HCT116 (cell line): ENCODE measurements at regions not wholly inside any gene's neighbourhood (a gene's known extent, or its start where the extent isn't known, plus 50 kb on each side); places are given as distances from the start of the nearest gene placed in this dataset.

Experiments used
- ATAC-seq: fragments of 200-7000 bp; cut with Tn5 transposase; 2 replicates; pipeline ENCODE4 v1.9.1; 2020; ENCODE audit warnings: mild to moderate bottlenecking, moderate library complexity
- BruUV-seq: library from RNA; stranded (reverse); fragments of 400-500 nt; replicated peaks from 2 replicates; lab custom pipeline; 2021; lab: Mats Ljungman, UMichigan
- CTCF ChIA-PET: fragments of 300-600 bp; sonication (Branson Sonifier 250); formaldehyde crosslinking; loops from one replicate; lab custom pipeline; 2021; ENCODE audit warnings: antibody characterized with exemption; lab: Charles Lee
- POLR2A ChIA-PET: fragments of 300-600, 350-600 bp; sonication (Branson Sonifier 250); formaldehyde crosslinking; loops from one replicate; lab custom pipeline; 2021; ENCODE audit warnings: antibody characterized with exemption; lab: Charles Lee
- RAD21 ChIA-PET, 2 experiments: fragments of 300-600 bp; sonication (Branson Sonifier 250); formaldehyde crosslinking; loops; one replicate each; lab custom pipeline; 2023; ENCODE audit warnings: low total read pairs in 2 of 2; ENCODE audit not compliant: uncharacterized antibody in 2 of 2, unreplicated experiment in 2 of 2, low non-redundant PET in 1 of 2; lab: Charles Lee
- DNase-seq: peaks from one replicate; pipeline ENCODE4 v3.0.0-alpha.2; 2010; ENCODE audit warnings: low read depth, low spot score
- H2AFZ ChIP-seq: fragments of 200-600 bp; shearing (Covaris generic), sonication (generic); 2 replicates; pipeline ENCODE4 v1.6.1; 2017; ENCODE audit warnings: low read depth, mixed run types, mixed read lengths, antibody characterized with exemption, low read length; ENCODE audit not compliant: poor library complexity, severe bottlenecking
- H3K27ac ChIP-seq: 2 replicates; pipeline ENCODE4 v1.5.1; 2012; ENCODE audit warnings: low read depth, low read length
- H3K27me3 ChIP-seq: fragments of 200-600 bp; sonication (generic); 2 replicates; pipeline ENCODE4 v1.6.1; 2016; ENCODE audit warnings: mixed run types, low read length, mixed read lengths; ENCODE audit not compliant: insufficient read depth
- H3K36me3 ChIP-seq, 2 experiments: fragments of 200-500 bp in 1 of 2; fragments of 200-600 bp in 1 of 2; sonication (Bioruptor generic) in 1 of 2; sonication (generic) in 1 of 2; 2 replicates each; pipeline versions ENCODE4 v1.5.1 to v1.6.1; 2014 to 2016; ENCODE audit warnings: low read length in 2 of 2, inconsistent platforms in 1 of 2, mixed read lengths in 1 of 2, mixed run types in 1 of 2; ENCODE audit not compliant: insufficient read depth in 2 of 2, control insufficient read depth in 1 of 2
- H3K4me1 ChIP-seq, 2 experiments: fragments of 200-600 bp in 1 of 2; sonication (generic) in 1 of 2; 2 replicates each; pipeline versions ENCODE4 v1.5.1 to v1.6.1; 2012 to 2017; ENCODE audit warnings: low read length in 2 of 2, inconsistent platforms in 1 of 2, mild to moderate bottlenecking in 1 of 2, mixed read lengths in 1 of 2, mixed run types in 1 of 2, moderate library complexity in 1 of 2; ENCODE audit not compliant: insufficient read depth in 2 of 2, control insufficient read depth in 1 of 2
- H3K4me2 ChIP-seq: fragments of 200-600 bp; sonication (generic); 2 replicates; pipeline ENCODE4 v1.6.1; 2017; ENCODE audit warnings: mixed run types, low read length, mixed read lengths
- H3K4me3 ChIP-seq, 2 experiments: fragments of 200-600 bp in 1 of 2; sonication (generic) in 1 of 2; replicated peaks in 1 of 2; 2 replicates each; pipeline ENCODE4 v1.5.1; 2011 to 2016; ENCODE audit warnings: low read length in 2 of 2, control low read depth in 1 of 2, low read depth in 1 of 2, mild to moderate bottlenecking in 1 of 2, mixed read lengths in 1 of 2, mixed run types in 1 of 2
- H3K79me2 ChIP-seq: fragments of 200-600 bp; sonication (generic); 2 replicates; pipeline ENCODE4 v1.6.1; 2017; ENCODE audit warnings: mild to moderate bottlenecking, mixed run types, low read length, moderate library complexity, mixed read lengths; ENCODE audit not compliant: insufficient read depth
- H3K9ac ChIP-seq: fragments of 200-600 bp; sonication (generic); 2 replicates; pipeline ENCODE4 v1.6.1; 2016; ENCODE audit warnings: low read length, mixed read lengths
- H3K9me2 ChIP-seq: fragments of 200-600 bp; sonication (generic), shearing (Covaris generic); 2 replicates; pipeline ENCODE4 v1.6.1; 2017; ENCODE audit warnings: mixed run types, mild to moderate bottlenecking, moderate library complexity; ENCODE audit not compliant: insufficient read depth
- H3K9me3 ChIP-seq, 2 experiments: fragments of 200-500 bp in 1 of 2; fragments of 200-600 bp in 1 of 2; sonication (Bioruptor generic) in 1 of 2; sonication (generic) in 1 of 2; 2 replicates each; pipeline ENCODE4 v1.6.1; 2014 to 2017; ENCODE audit warnings: low read length in 2 of 2, mixed read lengths in 2 of 2, inconsistent platforms in 1 of 2, low read depth in 1 of 2, mild to moderate bottlenecking in 1 of 2, mixed run types in 1 of 2, moderate library complexity in 1 of 2; ENCODE audit not compliant: control insufficient read depth in 1 of 2, insufficient read depth in 1 of 2
- H4K20me1 ChIP-seq: fragments of 200-600 bp; sonication (generic), shearing (Covaris generic); 2 replicates; pipeline ENCODE4 v1.6.1; 2017; ENCODE audit warnings: mixed run types, mild to moderate bottlenecking, moderate library complexity; ENCODE audit not compliant: insufficient read depth
- EZH2 ChIP-seq: fragments of 200-600 bp; sonication (generic); IDR thresholded peaks from 2 replicates; pipeline ENCODE4 v1.6.1; 2017; ENCODE audit warnings: antibody characterized with exemption, mixed run types
- EZH2phosphoT487 ChIP-seq: fragments of 200-600 bp; IDR thresholded peaks from 2 replicates; pipeline ENCODE4 v1.6.1; 2018; ENCODE audit warnings: antibody characterized with exemption, borderline replicate concordance
- FOSL1 ChIP-seq: IDR thresholded peaks from 2 replicates; pipeline ENCODE4 v1.6.1; 2012; ENCODE audit warnings: low read depth
- JUND ChIP-seq: IDR thresholded peaks from 2 replicates; pipeline ENCODE4 v1.6.1; 2012
- POLR2A ChIP-seq: IDR thresholded peaks from 2 replicates; pipeline ENCODE4 v1.7.0; 2011; ENCODE audit warnings: borderline replicate concordance; ENCODE audit not compliant: insufficient read depth, insufficient read length; ENCODE audit errors: extremely low read depth
- RAD21 ChIP-seq: IDR thresholded peaks from 2 replicates; pipeline ENCODE4 v1.6.1; 2012; ENCODE audit warnings: low read depth, mild to moderate bottlenecking
- SIN3A ChIP-seq: IDR thresholded peaks from 2 replicates; pipeline ENCODE4 v1.6.1; 2012; ENCODE audit warnings: low read depth
- SRF ChIP-seq: IDR thresholded peaks from 2 replicates; pipeline ENCODE4 v1.6.1; 2012; ENCODE audit warnings: low read depth
- TCF7L2 ChIP-seq: IDR thresholded peaks from 2 replicates; pipeline ENCODE4 v1.7.0; 2011; ENCODE audit warnings: borderline replicate concordance, inconsistent platforms; ENCODE audit not compliant: insufficient read depth, insufficient read length; ENCODE audit errors: extremely low read depth
- YY1 ChIP-seq: IDR thresholded peaks from 2 replicates; pipeline ENCODE4 v1.6.1; 2011; ENCODE audit warnings: low read length, low read depth, moderate library complexity, mild to moderate bottlenecking; ENCODE audit not compliant: insufficient replicate concordance; ENCODE audit errors: extremely low read depth
- intact Hi-C: fragments of 100-400 bp; cut with micrococcal nuclease; formaldehyde crosslinking; loops from 2 replicates; pipeline ENCODE4 v1.10.0; 2022
- TF ChIP-seq, protein P1 (sequence below): IDR thresholded peaks from 2 replicates; pipeline ENCODE4 v1.6.1; 2012; ENCODE audit warnings: low read depth

DNA sequence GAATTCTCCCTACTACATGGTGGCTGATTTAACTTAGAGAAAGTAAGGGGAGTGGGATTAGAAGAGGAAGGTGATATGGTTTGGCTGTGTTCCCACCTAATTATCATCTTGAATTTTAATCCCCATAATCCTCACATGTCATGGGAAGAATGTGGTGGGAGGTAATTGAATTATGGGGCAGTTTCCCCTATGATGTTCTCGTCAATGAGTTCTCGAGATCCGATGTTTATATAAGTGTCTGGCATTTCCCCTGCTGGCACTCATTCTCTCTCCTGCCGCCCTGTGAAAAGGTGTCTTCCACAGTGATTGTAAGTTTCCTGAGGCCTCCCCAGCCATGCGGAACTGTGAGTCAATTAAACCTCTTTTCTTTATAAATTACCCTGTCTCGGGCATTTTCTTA is 169.3 kb downstream of the CASP12 start:
- ChIA-PET RAD21 (no interaction called here), POLR2A (no interaction called here), CTCF (no interaction called here)
- DNase-seq (no peak), ATAC-seq (no peak)
- intact Hi-C loops: no loop called here
- no TSS peak for BruUV-seq
- TF ChIP-seq SRF (no peak), TCF7L2 (no peak), JUND (no peak), EZH2 (no peak), YY1 (no peak), RAD21 (no peak), FOSL1 (no peak), SIN3A (no peak), EZH2phosphoT487 (no peak), POLR2A (no peak)
- TF ChIP-seq, protein P1, sequence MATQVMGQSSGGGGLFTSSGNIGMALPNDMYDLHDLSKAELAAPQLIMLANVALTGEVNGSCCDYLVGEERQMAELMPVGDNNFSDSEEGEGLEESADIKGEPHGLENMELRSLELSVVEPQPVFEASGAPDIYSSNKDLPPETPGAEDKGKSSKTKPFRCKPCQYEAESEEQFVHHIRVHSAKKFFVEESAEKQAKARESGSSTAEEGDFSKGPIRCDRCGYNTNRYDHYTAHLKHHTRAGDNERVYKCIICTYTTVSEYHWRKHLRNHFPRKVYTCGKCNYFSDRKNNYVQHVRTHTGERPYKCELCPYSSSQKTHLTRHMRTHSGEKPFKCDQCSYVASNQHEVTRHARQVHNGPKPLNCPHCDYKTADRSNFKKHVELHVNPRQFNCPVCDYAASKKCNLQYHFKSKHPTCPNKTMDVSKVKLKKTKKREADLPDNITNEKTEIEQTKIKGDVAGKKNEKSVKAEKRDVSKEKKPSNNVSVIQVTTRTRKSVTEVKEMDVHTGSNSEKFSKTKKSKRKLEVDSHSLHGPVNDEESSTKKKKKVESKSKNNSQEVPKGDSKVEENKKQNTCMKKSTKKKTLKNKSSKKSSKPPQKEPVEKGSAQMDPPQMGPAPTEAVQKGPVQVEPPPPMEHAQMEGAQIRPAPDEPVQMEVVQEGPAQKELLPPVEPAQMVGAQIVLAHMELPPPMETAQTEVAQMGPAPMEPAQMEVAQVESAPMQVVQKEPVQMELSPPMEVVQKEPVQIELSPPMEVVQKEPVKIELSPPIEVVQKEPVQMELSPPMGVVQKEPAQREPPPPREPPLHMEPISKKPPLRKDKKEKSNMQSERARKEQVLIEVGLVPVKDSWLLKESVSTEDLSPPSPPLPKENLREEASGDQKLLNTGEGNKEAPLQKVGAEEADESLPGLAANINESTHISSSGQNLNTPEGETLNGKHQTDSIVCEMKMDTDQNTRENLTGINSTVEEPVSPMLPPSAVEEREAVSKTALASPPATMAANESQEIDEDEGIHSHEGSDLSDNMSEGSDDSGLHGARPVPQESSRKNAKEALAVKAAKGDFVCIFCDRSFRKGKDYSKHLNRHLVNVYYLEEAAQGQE: no peak
- Histone ChIP-seq H4K20me1 (no peaks in the 10 kb centered on the region), H3K36me3 (no peaks in the 10 kb centered on the region), H2AFZ (no peak overlapping the region), H3K9me3 (no peaks in the 10 kb centered on the region), H3K27me3 (no peaks in the 10 kb centered on the region), H3K4me2 (no peak overlapping the region), H3K9me2 (no peaks in the 10 kb centered on the region), H3K4me1 (no peaks in the 10 kb centered on the region), H3K79me2 (no peaks in the 10 kb centered on the region), H3K27ac (no peak overlapping the region), H3K4me3 (no peak overlapping the region), H3K9ac (no peak overlapping the region)
